HepG2 (cell line): ENCODE measurements at regions not wholly inside any gene's neighbourhood (a gene's known extent, or its start where the extent isn't known, plus 50 kb on each side); places are given as distances from the start of the nearest gene placed in this dataset.

ENCODE experiments used
- ATAC-seq: fragments of 200-7000 bp; cut with Tn5 transposase; 3 replicates; pipeline ENCODE4 v1.9.1; 2020; ENCODE audit warnings: mild to moderate bottlenecking, moderate library complexity
- BruUV-seq: library from RNA; stranded (reverse); fragments of 400-500 nt; replicated peaks from 2 replicates; lab custom pipeline; 2021; lab: Mats Ljungman, UMichigan
- CTCF ChIA-PET: fragments of 300-600 bp; formaldehyde crosslinking; extraction: SDS; loops from one replicate; lab custom pipeline; 2021; ENCODE audit warnings: low total read pairs, inconsistent platforms, low intra/inter-chr PET ratio; lab: Yijun Ruan, JAX
- POLR2A ChIA-PET: fragments of 350-600 bp; sonication (Branson Sonifier 250); formaldehyde crosslinking; loops from one replicate; lab custom pipeline; 2020; ENCODE audit warnings: antibody characterized with exemption, inconsistent platforms; lab: Yijun Ruan, JAX
- DNase-seq: peaks from one replicate; pipeline ENCODE4 v3.0.0-alpha.2; 2015; ENCODE audit warnings: low spot score
- FAIRE-seq: peaks from 3 replicates; lab custom pipeline; 2011; peaks lifted over from hg19 to GRCh38; lab: Jason Lieb, UNC
- H2AFZ ChIP-seq: one replicate; pipeline ENCODE4 v1.6.1; 2011; ENCODE audit warnings: low read length, inconsistent platforms
- H3K27ac ChIP-seq: fragments of 300-600 bp; 3 replicates; pipeline ENCODE4 v1.8.0; 2011; ENCODE audit warnings: mixed run types, mild to moderate bottlenecking, mixed read lengths, low read length, inconsistent platforms; ENCODE audit not compliant: insufficient read depth; ENCODE audit errors: extremely low read length
- H3K27me3 ChIP-seq, 2 experiments: fragments of 200-600 bp in 1 of 2; 2 replicates in 1 of 2; 3 replicates in 1 of 2; pipeline versions ENCODE4 v1.6.0 to v1.8.0; 2011; ENCODE audit warnings: low read length in 2 of 2, mild to moderate bottlenecking in 2 of 2, moderate library complexity in 2 of 2, inconsistent platforms in 1 of 2; ENCODE audit not compliant: insufficient read depth in 2 of 2, control insufficient read depth in 1 of 2
- H3K36me3 ChIP-seq, 2 experiments: fragments of 200-600 bp in 1 of 2; replicated peaks in 1 of 2; 2 replicates in 1 of 2; 3 replicates in 1 of 2; pipeline versions ENCODE4 v1.5.1 to v1.8.0; 2011; ENCODE audit warnings: low read length in 2 of 2, inconsistent platforms in 1 of 2; ENCODE audit not compliant: insufficient read depth in 2 of 2, control insufficient read depth in 1 of 2
- H3K4me1 ChIP-seq: 2 replicates; pipeline ENCODE4 v1.5.1; 2012; ENCODE audit warnings: low read length, inconsistent platforms; ENCODE audit not compliant: insufficient read depth
- H3K4me2 ChIP-seq: 2 replicates; pipeline ENCODE4 v1.6.0; 2011; ENCODE audit warnings: low read depth, low read length, inconsistent platforms
- H3K4me3 ChIP-seq, 3 experiments: fragments of 200-600 bp in 1 of 3; sonication (generic), shearing (Covaris generic) in 1 of 3; replicated peaks in 1 of 3; 2 replicates each; pipeline ENCODE4 v1.5.1; 2011 to 2016; ENCODE audit warnings: low read length in 3 of 3, inconsistent platforms in 2 of 3, low read depth in 2 of 3, mild to moderate bottlenecking in 2 of 3, control low read depth in 1 of 3, mixed read lengths in 1 of 3; ENCODE audit not compliant: insufficient read depth in 1 of 3
- H3K79me2 ChIP-seq: one replicate; pipeline ENCODE4 v1.6.1; 2011; ENCODE audit warnings: low read length, inconsistent platforms; ENCODE audit not compliant: insufficient read depth
- H3K9ac ChIP-seq: 2 replicates; pipeline ENCODE4 v1.6.0; 2011; ENCODE audit warnings: mild to moderate bottlenecking, low read depth, low read length, inconsistent platforms; ENCODE audit not compliant: insufficient read depth
- H3K9me3 ChIP-seq: 2 replicates; pipeline ENCODE4 v1.5.1; 2012; ENCODE audit warnings: mild to moderate bottlenecking, low read length
- H4K20me1 ChIP-seq: 2 replicates; pipeline ENCODE4 v1.6.0; 2011; ENCODE audit warnings: inconsistent platforms, mild to moderate bottlenecking, low read length, moderate library complexity; ENCODE audit not compliant: insufficient read depth
- BCL3 ChIP-seq: sonication (generic); formaldehyde crosslinking; IDR thresholded peaks from 2 replicates; pipeline ENCODE4 v1.5.1; 2020; ENCODE audit warnings: mild to moderate bottlenecking, missing genetic modification reagents, moderate library complexity
- FIP1L1 ChIP-seq: fragments of 200-400 bp; formaldehyde crosslinking; IDR thresholded peaks from 2 replicates; pipeline ENCODE4 v1.6.1; 2018; ENCODE audit warnings: low read depth, mild to moderate bottlenecking, low read length, moderate library complexity, borderline replicate concordance; ENCODE audit not compliant: insufficient read depth
- FOXM1 ChIP-seq: sonication (generic); formaldehyde crosslinking; IDR thresholded peaks from 2 replicates; pipeline ENCODE4 v1.5.0; 2020; ENCODE audit warnings: missing genetic modification reagents
- IKZF5 ChIP-seq: IDR thresholded peaks from 2 replicates; pipeline ENCODE4 v1.6.1; 2018; ENCODE audit warnings: missing genetic modification reagents, mild to moderate bottlenecking, missing compliant biosample characterization
- PAWR ChIP-seq: sonication (generic); formaldehyde crosslinking; IDR thresholded peaks from 2 replicates; pipeline ENCODE4 v1.4.0; 2020; ENCODE audit warnings: missing genetic modification reagents, mild to moderate bottlenecking, borderline replicate concordance
- SETDB1 ChIP-seq: sonication (generic); formaldehyde crosslinking; IDR thresholded peaks from 2 replicates; pipeline ENCODE4 v1.5.1; 2020; ENCODE audit warnings: missing genetic modification reagents, mild to moderate bottlenecking, borderline replicate concordance
- SP140L ChIP-seq: sonication (generic); formaldehyde crosslinking; IDR thresholded peaks from 2 replicates; pipeline ENCODE4 v1.4.0; 2020; ENCODE audit warnings: missing genetic modification reagents, borderline replicate concordance
- SP2 ChIP-seq: sonication (generic); formaldehyde crosslinking; IDR thresholded peaks from 2 replicates; pipeline ENCODE4 v1.5.1; 2020; ENCODE audit warnings: mild to moderate bottlenecking, missing genetic modification reagents
- ZNF124 ChIP-seq: sonication (generic); formaldehyde crosslinking; IDR thresholded peaks from 2 replicates; pipeline ENCODE4 v1.4.0; 2020; ENCODE audit warnings: missing genetic modification reagents
- ZNF264 ChIP-seq: sonication (generic); formaldehyde crosslinking; IDR thresholded peaks from 2 replicates; pipeline ENCODE4 v1.4.0; 2020; ENCODE audit warnings: missing genetic modification reagents
- ZNF639 ChIP-seq: conservative IDR thresholded peaks from 2 replicates; pipeline ENCODE4 v1.6.1; 2018; ENCODE audit warnings: missing genetic modification reagents
- ZNF674 ChIP-seq: sonication (generic); formaldehyde crosslinking; IDR thresholded peaks from 2 replicates; pipeline ENCODE4 v1.5.0; 2020; ENCODE audit warnings: low read depth, mild to moderate bottlenecking, missing genetic modification reagents
- ZSCAN21 ChIP-seq: sonication (generic); formaldehyde crosslinking; IDR thresholded peaks from 2 replicates; pipeline ENCODE4 v1.8.0; 2022; ENCODE audit warnings: mild to moderate bottlenecking, missing genetic modification reagents, moderate library complexity, borderline replicate concordance
- WGBS: methylation state at CpG from one replicate; pipeline ENCODE4 v1.1.6; 2017; ENCODE audit warnings: low lambda C conversion rate; 5-methylcytosine and 5-hydroxymethylcytosine counted together
- in situ Hi-C: cut with HindIII; loops from 2 replicates; pipeline ENCODE4 v1.10.0; 2017; ENCODE audit warnings: low pct_unique_long_range_greater_than_20kb; ENCODE audit not compliant: extremely low pct_ligation_motif_present
- intact Hi-C: fragments of 100-400 bp; cut with micrococcal nuclease; formaldehyde crosslinking; loops from one replicate; pipeline ENCODE4 v1.10.0; 2022; ENCODE audit not compliant: unreplicated experiment
- TF ChIP-seq, protein P1 (sequence below): sonication (generic); formaldehyde crosslinking; IDR thresholded peaks from 2 replicates; pipeline ENCODE4 v1.4.0; 2020; ENCODE audit warnings: missing genetic modification reagents
- TF ChIP-seq, protein P2 (sequence below): sonication (generic); formaldehyde crosslinking; IDR thresholded peaks from 2 replicates; pipeline ENCODE4 v1.9.0; 2021; ENCODE audit warnings: missing genetic modification reagents, mild to moderate bottlenecking, borderline replicate concordance
- TF ChIP-seq, protein P3 (sequence below): fragments of 450-650 bp; IDR thresholded peaks from 2 replicates; pipeline ENCODE4 v1.6.1; 2017

DNA sequence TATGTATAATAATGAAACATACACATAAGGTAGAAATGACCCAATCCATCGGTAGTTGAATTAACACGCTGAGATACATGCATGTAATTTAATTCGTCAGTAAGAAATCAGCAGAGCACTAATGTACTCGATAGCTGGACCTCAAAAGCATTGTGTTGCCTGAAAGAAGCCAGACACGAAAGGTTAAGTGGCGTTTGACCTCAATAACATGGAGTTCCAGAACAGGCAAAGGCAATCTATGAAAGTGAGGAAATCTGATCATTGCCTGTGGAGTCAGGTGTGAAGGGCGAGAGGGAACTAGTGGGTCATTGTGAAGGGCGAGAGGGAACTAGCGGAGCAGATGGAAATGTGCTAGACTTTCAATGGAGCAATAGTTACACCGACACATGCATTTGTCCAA lies 970.4 kb upstream of the TMEM132C start:
- FAIRE-seq, result no peak
- H3K27ac ChIP-seq, result no peak overlapping the region
- in situ Hi-C loops, result no loop called here
- TF ChIP-seq SP2 (CRISPR knock-in tag) (no peak), FOXM1 (no peak), SP140L (CRISPR knock-in tag) (no peak), ZNF124 (CRISPR knock-in tag) (no peak), ZNF674 (no peak), ZNF264 (no peak), BCL3 (CRISPR knock-in tag) (no peak), ZNF639 (CRISPR knock-in tag) (no peak), SETDB1 (CRISPR knock-in tag) (no peak), IKZF5 (CRISPR knock-in tag) (no peak), ZSCAN21 (no peak), PAWR (no peak), FIP1L1 (no peak)
- TF ChIP-seq, protein P1, sequence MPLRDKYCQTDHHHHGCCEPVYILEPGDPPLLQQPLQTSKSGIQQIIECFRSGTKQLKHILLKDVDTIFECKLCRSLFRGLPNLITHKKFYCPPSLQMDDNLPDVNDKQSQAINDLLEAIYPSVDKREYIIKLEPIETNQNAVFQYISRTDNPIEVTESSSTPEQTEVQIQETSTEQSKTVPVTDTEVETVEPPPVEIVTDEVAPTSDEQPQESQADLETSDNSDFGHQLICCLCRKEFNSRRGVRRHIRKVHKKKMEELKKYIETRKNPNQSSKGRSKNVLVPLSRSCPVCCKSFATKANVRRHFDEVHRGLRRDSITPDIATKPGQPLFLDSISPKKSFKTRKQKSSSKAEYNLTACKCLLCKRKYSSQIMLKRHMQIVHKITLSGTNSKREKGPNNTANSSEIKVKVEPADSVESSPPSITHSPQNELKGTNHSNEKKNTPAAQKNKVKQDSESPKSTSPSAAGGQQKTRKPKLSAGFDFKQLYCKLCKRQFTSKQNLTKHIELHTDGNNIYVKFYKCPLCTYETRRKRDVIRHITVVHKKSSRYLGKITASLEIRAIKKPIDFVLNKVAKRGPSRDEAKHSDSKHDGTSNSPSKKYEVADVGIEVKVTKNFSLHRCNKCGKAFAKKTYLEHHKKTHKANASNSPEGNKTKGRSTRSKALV (CRISPR knock-in tag), result no peak
- TF ChIP-seq, protein P2, sequence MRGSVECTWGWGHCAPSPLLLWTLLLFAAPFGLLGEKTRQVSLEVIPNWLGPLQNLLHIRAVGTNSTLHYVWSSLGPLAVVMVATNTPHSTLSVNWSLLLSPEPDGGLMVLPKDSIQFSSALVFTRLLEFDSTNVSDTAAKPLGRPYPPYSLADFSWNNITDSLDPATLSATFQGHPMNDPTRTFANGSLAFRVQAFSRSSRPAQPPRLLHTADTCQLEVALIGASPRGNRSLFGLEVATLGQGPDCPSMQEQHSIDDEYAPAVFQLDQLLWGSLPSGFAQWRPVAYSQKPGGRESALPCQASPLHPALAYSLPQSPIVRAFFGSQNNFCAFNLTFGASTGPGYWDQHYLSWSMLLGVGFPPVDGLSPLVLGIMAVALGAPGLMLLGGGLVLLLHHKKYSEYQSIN (CRISPR knock-in tag), result no peak
- TF ChIP-seq, protein P3, sequence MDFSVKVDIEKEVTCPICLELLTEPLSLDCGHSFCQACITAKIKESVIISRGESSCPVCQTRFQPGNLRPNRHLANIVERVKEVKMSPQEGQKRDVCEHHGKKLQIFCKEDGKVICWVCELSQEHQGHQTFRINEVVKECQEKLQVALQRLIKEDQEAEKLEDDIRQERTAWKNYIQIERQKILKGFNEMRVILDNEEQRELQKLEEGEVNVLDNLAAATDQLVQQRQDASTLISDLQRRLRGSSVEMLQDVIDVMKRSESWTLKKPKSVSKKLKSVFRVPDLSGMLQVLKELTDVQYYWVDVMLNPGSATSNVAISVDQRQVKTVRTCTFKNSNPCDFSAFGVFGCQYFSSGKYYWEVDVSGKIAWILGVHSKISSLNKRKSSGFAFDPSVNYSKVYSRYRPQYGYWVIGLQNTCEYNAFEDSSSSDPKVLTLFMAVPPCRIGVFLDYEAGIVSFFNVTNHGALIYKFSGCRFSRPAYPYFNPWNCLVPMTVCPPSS, result no peak

More for the DNA sequence above, 970.4 kb upstream of the TMEM132C start:
- BruUV-seq, result no TSS peak
- ATAC-seq (no peak), DNase-seq (no peak)
- Histone ChIP-seq H3K4me2 (no peak overlapping the region), H2AFZ (no peak overlapping the region), H3K79me2 (no peaks in the 10 kb centered on the region), H3K9ac (no peak overlapping the region), H3K36me3 (no peaks in the 10 kb centered on the region), H3K27me3 (no peaks in the 10 kb centered on the region), H3K9me3 (no peaks in the 10 kb centered on the region), H3K4me1 (no peaks in the 10 kb centered on the region), H3K4me3 (no peak overlapping the region), H4K20me1 (no peaks in the 10 kb centered on the region)
- ChIA-PET POLR2A (no interaction called here), CTCF (no interaction called here)
- intact Hi-C loops, result no loop called here
- 26% methylated on average over 10 of the region's 10 CpGs for WGBS
